Stimulated activated CD4-positive, alpha-beta T cell treated with anti-CD3 and anti-CD28 coated beads, Interleukin-1b, Interleukin-23, amount 100 ng/mL, for 24 hours (primary cell): ENCODE measurements at regions not wholly inside any gene's neighbourhood (a gene's known extent, or its start where the extent isn't known, plus 50 kb on each side); places are given as distances from the start of the nearest gene placed in this dataset.
A peak's percentile ranks its signal among the peaks of the same experiment; 100 is the strongest.
"Not testable (repeated sequence)": the region's sequence is repeated elsewhere in the genome, so short reads cannot be mapped to it uniquely, and the experiment has no call there.

Source experiments
- DNase-seq, 4 experiments: peaks; one replicate each; pipeline ENCODE4 v3.0.0-alpha.2; 2020; ENCODE audit warnings: low read depth in 4 of 4, low spot score in 1 of 4

DNA sequence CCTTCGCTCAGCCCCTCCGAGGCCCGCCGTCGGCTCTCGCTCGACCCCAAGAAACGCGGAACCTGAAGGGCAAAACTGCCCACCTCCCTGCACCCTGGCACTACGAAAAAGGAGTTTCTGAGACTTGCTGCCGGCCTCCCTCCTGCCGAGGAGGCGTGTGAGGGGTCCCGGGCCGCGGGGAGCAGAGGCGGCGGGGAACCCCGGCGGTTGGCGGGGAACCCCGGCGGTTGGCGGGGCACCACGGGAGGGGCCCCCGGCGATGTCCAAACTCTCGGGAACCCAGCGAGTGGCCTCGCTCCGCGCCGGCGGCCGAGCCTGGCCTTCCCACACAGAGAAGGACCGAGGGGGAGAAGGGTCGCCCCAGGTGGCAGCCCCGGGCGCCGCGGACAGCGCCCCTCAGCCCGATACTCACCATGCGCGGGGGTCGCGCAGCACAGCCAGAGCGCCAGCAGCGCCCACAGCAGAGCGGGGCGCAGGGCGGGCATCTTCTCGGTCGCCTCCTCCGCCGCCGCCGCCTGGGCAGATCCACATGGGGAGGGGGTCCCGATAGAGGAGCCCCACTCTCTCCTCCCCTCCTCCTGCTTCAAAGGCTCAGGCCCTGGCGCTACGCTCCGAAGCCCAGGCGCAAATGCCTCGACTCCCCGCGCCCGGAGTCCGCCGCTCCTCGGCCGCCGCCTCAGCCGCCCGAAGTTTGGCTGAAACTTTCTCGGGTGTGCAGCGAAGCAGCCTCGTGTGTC, 69.4 kb upstream of the NUDT4B start:
- DNase-seq, result peak in 1 of 4 experiments; percentile 1

DNA sequence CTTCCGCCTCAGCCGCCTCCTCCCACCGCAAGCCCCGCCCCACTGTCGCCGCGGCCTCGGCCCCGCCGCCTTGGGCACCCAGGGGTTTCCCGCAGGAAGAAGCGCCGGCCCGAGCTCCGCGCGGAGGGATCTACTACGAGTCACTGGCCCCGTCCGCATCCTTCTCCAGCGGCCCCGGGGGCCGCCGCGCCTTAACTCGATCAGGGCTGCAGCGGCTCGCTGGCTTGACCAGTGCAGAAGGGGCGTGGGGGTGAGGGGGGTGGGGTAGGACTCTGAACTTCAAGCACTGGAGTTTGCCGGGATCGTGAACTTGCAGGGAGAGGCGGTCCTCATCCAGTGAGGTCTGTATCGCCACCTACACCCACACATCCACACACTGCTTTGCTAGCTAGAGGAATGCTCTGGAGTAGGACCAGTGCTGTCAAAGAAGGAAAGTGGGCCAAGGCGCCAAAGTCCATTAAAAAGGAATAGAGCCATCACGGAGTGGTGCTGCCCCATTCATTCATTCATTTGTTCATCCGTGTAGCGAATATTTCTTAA, 68.7 kb upstream of the NUDT4B start:
- not testable (repeated sequence) for DNase-seq

DNA sequence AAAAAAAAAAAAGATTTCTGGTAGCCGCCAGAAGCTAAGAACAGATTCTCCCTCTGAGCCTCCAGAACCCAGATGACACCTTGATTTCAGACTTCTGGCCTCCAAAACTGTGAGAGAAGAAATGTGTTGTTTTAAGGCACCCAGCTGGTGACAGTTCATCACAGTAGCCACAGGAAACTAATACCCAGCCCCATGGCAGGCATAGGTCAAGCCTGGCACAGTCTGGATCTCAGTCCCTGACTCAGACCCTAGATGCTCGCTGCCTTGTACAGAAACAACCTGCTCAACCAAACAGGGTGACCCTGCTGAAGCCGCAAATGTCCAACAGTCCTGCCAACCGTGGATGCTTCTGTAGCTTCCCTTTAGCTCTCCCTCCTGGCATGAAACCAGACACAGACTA, 61.8 kb upstream of the NUDT4B start:
- not testable (repeated sequence) for DNase-seq

DNA sequence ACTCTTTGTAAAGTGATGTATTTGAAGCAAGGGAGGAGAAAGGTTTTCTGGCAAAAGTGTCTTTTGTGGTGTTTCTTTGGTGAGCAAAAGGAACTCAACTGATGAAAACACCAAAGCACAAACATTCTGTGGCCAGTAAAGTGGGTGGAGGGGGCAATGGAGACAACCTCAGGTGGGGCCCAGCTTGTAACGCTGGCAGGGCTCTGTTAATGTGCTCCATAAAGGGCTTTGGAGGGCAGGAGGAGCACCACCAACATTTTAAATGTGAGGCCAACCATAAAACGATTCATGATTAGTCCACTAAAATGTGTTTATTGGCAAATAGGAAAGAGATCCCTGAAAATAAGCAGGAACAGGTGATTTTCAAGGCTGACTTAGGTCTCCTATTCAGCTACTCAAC, 61.2 kb upstream of the NUDT4B start:
- not testable (repeated sequence) for DNase-seq
